ENCODE measurements at regions not wholly inside any gene's neighbourhood (a gene's known extent, or its start where the extent isn't known, plus 50 kb on each side); places are given as distances from the start of the nearest gene placed in this dataset.
A peak's percentile ranks its signal among the peaks of the same experiment; 100 is the strongest.
"Not testable (repeated sequence)": the region's sequence is repeated elsewhere in the genome, so short reads cannot be mapped to it uniquely, and the experiment has no call there.

DNA sequence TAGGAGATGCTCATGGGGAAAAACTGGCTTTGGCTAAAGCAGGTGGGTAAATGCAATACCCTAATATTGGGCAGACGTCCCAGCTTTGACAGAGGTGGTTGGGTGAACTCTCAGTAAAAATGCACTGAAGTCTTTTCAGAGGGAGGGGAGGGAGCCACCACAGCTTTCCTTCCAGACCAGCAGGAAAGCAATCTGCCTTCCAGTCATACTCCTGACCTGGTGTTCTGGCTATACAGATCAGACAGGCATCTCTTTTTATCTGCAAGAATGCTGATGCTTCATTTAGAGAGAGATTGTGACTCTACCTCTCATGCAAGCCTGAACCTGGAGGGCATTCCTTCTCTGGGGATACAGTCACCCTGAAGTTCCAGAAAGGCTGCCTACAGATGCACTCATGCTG, 52.6 kb upstream of the ICA1 start:
- DNase-seq: no peak

DNA sequence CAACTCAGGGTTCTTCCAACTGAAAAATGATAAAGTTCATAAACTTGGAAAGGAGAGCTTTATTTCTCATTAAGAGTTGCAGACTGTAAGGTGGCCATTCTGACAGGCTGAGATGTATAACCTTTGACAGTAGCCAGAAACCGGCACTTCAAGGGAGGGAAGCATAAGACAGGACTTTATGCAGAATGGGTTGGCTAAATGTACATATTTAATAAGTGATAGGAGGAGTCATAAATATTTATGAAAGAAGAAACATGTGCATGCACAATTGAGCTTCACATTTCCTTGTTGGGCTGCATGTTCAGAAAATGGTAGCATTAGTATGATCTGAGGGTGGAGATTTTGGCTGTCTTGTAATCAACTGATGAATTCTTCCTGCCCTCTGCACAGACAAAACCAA, 57.1 kb upstream of the ICA1 start:
- DNase-seq: no peak

DNA sequence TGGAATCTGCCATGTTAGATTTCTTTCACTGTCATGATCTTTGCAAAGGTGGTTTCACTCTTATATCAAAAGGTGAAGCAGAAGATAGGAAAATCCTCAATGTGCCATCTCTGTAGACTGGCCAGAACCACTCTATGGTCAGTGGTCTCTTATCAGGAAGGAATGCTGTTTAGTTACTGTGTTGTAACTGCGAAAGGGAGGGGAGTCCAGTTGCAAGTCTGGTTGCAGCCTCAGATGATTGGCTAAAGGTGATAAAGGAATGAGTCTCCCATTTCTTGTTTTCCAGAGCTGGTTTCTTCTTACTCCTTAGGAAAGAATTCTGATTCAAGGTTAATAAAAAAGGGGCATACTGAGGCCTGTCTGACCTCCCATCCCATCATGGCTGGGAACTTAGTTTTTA, 58.2 kb upstream of the ICA1 start:
- no peak for DNase-seq

DNA sequence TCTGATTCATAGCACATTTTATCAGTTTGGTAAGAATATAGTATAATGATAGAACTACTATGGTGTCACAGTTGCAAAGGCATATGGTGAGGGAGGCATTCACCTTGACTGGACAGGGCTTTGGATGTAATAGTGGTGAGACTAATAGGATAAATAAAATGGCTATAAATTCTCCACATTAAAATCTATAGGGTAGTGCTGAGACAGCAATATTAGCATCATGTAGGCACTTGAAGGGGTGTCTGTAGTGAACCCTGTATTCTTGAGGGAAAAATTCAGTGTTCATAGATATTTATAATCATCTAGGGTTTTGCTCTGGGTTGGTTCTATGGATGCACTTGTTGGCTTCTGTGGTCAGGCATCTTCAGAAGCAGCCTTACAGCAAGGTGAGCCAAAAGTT, 59.3 kb upstream of the ICA1 start:
- DNase-seq: no peak

DNA sequence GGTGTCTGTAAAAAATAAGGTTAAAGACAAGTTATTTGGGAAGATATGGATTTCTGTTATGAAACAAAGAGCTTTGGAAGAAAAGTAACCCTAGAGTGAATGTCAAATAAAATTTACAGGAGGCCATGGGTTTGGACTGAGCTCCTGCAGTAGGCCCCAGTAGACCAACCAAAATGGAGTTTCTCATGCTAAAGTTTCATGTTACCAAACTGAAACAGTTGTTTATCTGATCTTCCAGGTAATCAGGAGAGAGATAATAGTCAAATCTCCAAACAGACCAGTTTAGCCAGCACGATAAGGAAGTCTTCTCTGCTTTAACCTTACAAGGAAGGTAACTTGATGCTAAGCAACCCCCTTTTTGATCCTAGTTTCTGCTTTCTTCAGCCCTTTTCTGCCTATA, 60.7 kb upstream of the ICA1 start:
- DNase-seq: no peak

DNA sequence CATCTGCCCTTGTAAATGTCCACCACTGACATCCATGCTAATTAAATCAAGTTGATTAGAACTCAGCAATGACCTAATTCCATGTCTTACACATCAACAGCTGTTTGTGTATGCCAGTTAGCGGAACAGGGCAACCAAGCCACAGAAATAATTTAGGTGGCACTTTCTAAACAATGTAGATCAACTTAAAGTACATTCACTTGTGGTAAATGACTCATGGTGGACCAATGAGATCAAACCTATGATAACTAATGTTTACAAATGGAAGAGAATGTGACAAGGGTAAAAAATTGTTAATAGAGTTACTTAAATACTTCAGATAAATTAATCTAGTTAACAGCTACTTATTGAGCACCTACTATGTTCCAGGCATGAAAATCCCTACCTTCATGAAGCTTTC, 63.1 kb upstream of the ICA1 start:
- no peak for DNase-seq

DNA sequence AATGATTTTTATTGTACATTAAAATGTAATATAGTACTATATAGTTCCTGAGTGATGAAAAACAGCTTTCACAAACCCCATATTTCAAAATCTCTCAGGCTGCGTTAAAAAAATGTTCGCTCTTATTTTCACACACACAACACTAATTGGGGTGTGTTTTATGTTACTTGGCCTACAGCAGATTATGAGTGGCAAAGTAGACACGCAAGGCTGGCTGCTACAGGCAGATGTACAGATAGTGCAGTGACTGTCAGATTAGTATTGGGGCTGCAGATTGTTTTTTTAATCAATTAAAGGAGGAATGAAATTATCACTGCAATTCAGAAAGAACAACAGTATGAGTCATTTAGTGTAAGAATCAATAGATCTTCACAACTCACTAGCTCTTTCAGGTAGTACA, 65.2 kb upstream of the ICA1 start:
- DNase-seq: no peak

DNA sequence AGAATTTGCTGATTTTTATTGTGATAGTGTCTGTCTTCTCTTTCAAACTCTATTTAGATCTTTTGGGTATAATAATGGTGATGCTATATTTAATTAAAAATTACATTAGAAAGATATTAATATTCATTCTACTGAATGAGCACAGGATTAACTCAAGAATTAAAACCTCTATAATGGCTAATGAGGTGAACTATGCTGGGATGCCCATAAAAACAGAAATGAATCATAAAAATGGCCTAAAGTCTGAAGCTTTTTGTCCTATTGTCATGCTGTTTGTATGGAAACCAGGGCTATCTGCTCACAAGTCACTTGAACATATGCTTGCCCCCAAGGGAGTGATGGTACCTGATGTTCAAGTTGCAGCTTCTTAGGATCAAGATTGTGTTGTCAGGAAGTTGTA, 76.2 kb upstream of the ICA1 start:
- DNase-seq: no peak

DNA sequence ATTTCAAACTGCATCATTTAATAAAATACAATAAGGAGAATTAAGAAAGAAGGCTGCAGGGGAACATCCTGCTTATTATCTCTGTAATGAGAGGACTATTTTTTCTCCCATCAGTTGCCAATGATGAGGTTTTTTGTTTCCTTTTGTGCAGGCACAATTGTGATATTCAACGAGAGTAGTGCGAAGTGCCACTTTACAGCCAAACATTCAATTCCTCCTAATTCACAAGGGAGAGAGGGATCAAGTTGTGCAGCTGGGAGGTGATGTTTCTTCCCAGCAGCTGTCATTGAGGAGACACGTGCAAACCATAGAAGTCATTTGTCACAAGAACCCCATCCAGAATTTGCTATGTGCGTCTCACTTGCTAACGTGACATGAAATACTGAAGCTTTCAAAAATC, 81.6 kb upstream of the ICA1 start:
- DNase-seq: no peak

DNA sequence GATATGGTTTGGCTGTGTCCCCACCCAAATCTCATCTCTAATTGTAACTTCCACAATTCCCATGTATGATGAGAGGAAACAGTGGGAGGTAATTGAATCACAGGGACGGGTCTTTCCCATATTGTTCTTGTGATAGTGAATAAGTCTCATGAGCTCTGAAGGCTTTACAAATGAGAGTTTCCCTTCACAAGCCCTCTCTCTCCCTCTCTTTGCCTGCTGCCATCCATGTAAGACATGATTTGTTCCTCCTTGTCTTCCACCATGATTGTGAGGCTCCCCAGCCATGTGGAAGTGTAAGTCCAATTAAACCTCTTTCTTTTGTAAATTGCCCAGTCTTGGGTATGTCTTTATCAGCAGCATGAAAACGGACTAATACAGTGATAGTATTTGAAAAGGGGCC, 85.4 kb upstream of the ICA1 start:
- not testable (repeated sequence) for DNase-seq

DNA sequence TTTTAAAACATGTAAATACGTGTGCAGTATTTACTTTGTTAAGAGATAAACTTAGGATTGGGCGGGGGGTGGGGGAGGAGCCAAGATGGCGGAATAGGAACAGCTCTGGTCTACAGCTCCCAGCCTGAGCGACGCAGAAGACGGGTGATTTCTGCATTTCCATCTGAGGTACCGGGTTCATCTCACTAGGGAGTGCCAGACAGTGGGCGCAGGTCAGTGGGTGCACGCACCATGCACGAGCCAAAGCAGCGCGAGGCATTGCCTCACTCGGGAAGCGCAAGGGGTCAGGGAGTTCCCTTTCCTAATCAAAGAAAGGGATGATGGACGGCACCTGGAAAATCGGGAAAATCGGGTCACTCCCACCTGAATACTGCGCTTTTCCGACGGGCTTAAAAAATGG, 81.8 kb upstream of the NXPH1 start:
- not testable (repeated sequence) for DNase-seq

DNA sequence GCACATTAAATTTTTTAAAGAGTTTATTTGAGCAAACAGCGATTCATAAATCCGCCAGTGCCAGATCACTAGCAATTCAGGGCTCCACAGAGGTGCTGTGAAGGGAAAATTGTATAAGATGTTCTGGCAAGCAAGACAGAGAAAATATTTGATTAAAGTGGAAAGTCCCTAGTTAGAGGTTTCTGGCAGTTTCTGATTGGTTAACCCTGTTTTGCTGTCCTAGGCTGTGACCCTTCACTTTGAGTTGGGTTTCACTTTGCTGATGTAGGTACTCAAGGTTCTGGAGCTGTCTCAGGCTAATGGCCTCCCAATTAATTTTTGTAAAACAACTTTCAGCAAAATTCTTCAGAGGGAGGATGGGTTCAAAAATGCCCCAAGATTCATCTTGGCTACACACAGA, 79.4 kb upstream of the NXPH1 start:
- DNase-seq: no peak

DNA sequence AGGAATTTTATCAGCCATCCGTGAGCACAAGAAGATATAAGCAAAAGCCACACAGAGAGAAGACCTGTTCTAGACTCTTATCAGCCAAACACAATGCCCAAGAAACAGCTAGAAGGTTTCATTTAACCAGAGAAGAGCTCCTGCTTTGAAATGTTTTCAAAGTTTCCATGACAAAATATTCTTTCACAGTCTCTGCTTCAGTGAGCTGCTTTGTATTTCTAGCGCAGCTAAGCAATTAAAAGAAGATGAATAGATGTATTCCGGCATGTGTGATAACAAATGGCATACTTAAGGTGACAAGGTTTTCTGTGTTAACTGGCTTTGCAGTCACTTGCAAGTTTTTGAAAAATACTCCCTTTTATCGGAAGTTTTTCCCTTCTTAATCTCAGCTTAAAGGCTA, 78.9 kb upstream of the NXPH1 start:
- no peak for DNase-seq

DNA sequence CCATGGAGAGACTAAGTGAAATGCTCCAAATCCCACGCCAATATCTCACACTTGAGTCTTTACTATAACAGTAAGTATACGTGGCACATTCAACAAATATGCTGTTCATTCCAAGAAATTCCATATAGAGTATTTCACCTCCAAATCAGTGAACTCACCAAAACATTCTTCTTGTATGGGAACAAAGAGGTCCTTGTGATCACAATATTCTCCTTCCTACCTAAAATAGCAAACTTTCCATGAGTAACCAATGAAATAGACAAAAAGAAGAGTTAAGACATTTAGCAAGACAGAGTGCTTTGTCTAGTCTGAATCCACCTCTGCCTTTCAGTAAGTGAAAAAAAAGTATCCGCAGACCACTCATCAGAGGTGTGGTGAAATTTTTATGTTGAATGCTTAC, 77.3 kb upstream of the NXPH1 start:
- no peak for DNase-seq

DNA sequence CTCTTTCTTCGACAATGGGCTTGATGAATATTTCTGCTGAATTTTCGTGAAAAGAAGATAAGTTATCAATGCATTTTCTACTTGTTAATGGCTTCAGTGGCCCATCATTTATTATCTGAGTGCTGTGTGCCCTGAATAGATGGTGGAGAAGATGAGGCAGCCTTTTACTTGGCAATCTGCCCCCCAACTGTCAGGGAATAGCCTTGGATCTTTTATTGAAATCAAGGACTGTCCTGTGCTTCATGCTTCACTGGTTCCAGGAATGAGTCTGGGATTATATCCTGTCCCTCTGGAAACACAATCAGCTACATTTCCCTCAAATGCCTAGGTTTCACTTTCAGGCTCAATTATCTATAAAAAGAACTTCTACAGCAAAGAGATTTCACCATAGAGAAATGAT, 75.9 kb upstream of the NXPH1 start:
- no peak for DNase-seq

DNA sequence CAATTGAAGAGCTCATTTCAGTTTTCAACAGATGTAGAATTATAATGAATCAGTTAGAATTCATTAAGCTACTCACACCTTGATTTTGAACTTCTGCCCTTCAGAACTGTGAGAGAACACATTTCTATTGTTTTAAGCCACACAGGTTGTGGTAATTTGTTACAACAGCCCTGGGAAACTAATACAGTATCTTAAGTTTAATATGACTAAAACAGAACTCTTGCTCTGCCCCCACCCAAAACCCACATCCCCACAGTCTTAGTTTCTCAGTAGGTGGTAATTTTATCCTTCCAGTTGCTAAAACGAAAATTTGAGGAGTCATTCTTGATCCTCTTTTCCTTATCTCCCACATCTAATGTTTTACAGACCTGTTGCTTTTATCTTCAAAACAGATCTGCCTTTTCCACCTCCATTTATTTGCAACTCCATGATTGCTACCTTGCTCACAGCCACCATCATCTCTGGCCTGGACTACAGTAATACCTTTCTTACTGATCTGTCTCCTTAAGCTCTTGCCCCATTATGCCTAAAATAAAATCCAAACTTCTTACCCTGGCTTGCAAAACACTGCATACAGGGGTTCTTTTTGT, 72.8 kb upstream of the NXPH1 start:
- DNase-seq: no peak

DNA sequence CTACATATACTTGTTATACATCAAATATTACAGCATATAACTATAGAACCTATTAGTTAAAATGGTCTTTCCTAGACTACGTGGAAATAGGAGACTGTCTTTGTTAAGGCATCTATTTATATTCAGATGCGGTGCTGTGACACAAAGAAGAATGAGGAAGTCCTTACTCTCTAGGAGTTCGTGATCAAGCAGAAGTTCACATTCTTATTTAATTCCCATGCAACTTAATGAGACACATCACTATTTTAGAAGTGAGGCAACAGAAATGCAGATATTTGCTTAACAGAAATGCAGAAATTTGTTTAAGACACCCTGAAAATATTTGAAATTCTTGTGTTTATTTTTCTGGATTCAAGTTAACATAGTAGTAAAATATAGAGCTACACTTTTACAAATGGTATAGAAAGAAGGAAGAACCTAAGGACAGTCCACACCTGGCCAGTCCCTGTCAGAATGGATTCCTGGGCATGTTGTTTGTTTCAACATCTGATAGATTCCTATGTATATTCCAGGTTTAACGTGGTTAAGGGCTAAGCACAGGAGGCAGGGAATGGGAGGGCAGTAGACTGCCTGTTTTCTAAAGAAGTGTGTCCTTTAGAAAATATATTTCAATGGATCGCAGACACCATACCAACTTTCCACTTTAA, 70.6 kb upstream of the NXPH1 start:
- no peak for DNase-seq

DNA sequence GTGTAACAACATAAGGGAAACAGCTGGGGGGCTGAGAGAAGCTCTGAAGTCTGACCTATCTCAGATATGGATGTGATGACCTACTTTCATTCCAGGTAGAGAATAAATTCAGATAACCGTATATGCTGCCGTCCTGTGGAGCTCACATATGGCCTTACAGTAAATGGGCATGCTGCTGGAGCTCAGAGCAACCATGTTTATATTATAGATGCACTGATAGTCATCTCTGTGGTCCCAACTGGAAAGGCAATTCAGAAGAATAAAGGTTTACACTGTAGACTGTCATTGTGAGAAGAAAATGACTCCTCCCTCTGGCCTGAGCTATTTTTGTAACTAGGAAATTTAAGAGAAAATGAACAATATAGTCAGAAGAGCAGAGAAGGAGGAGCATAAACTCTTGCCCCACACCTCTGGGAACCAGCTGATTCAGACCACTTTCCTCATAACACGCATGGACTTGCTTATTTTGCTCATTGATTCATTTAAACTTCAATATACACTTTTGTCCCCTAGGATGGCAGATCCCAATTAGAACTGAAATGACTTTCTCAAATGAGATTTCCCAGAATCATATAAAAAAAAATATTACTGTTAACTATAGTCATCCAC, 69.9 kb upstream of the NXPH1 start:
- DNase-seq: no peak

DNA sequence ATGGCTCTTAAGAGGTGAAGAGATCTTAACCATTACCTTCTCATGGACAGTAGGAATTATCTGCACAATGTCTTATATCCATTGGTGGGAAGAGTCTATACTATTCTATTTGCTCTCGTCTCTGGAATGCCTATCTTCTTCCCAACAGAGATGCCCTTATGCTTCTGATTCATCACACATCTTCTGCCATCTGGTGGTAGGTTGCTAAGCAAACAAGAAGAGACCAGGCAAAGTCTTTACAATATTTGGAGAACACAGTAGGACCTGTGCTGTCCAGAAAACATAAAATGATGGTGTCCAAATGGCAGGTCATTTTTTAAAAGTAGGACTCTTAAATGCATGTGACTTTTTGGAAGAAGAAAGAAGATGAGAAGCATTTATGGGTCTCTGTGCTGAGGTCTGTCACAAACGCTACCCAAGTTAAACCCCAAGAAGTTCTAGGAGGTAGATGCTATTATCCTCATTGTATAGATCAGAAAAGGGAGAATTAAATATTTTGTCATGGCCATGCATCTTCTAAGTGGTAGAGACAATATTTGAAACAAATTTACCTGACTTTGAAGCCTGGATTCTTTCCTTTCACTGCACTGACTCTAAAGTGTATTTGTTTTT, 67.8 kb upstream of the NXPH1 start:
- DNase-seq: peak; percentile 2 to 18

DNA sequence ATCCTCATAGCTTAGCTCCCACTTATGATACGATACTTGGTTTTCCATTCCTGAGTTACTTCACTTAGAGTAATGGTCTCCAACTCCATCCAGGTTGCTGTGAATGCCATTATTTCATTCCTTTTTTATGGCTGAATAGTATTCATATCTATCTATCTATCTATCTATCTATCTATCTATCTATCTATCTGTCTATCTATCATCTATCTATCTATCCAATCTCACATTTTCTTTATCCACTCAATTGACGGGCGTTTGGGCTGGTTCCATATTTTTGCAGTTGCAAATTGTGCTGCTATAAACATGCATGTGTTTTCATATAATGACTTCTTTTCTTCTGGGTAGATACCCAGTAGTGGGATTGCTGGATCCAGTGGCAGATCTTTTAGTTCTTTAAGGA, 65.4 kb upstream of the NXPH1 start:
- not testable (repeated sequence) for DNase-seq

DNA sequence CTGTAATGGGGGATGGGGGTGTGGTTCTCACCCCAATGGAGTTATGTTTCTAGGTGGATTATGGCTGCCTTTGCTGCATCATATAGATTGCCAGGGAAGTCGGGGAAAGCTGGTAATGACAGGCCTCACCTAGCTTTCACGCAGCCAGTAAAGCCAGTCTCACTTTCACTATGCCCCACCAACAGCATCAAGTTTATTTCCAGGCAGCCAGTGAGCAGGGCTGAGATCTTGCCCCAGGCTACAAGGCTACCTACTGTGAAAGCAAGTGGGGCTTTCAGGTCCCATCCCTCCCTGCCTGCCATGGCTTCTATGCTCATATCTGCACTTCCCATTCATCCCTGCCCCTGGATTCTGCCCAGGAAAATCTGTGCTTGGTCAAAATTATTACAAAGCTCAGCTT, 61.7 kb upstream of the NXPH1 start:
- DNase-seq: no peak

DNA sequence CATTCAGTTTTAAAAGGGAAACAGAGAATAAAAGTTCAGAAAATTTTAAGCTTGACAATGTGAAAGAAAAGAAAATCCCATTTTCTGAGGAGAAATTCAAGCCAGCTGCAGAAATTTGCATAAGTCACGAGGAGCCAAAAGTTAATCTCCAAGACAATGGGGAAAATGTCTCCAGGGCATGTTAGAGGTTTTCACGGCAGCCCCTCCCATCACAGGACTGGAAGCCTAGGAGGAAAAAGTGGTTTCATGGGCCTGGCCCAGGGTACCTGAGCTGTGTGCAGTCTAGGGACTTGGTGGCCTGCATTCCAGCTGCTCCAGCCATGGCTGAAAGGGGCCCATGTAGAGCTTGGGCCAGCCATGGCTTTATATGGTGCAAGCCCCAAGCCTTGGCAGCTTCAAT, 59.6 kb upstream of the NXPH1 start:
- no peak for DNase-seq

DNA sequence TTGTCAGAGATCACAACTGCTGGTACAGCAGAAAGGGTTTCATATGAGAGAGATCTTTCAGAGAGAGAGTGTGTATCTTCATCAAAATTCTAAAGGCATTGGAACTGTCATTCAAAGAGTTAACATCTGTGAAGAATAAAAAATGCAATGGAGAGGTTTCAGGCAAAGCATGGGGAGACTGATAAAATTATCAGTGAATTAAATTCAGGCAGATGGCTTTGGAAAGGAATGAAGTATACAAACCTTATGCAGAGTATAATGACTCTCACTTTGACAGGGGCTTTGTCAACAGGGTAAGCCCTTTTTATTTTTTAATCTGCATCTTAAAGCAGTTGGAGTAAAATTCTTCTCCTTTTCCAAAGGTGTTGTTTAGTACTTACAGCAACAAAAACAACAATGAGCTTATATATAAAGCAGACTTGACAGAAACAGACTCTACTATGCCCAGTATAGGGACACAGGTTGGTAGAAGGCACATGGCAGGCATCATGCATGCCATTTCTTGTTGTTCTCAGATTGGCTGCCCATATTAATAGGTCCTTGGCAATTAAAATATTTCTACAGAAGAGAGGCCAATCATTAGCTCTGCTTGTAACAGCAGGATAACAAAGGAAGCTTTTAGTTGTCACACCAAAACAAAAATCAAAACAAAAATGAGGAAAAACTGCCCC, 54.9 kb upstream of the NXPH1 start:
- DNase-seq: no peak

DNA sequence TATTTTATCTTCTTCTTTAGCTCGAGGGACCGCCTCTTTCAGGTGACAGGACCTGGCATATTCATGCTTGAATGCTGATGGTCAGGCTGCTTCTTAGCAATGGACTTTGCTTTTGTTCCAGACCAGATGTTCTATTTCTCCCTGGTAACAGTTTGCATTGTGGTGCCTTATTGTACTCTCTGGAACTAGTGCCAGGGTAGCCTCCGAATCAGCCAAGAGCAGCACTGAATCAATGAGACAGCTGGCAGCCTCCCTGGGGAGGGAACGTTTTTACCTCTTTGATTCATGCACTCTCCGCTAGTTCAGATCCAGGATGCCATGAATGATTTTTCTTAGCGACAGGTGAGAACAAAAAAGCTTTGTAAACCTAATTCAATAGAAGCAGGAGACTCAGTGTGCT, 54.1 kb upstream of the NXPH1 start:
- DNase-seq: no peak
